SK-N-SH (cell line): ENCODE measurements at regions not wholly inside any gene's neighbourhood (a gene's known extent, or its start where the extent isn't known, plus 50 kb on each side); places are given as distances from the start of the nearest gene placed in this dataset.

ENCODE experiments used
- CTCF ChIP-seq: fragments of 200-600 bp; sonication (generic); IDR thresholded peaks from 2 replicates; pipeline ENCODE4 v1.6.1; 2017; ENCODE audit warnings: antibody characterized with exemption, mild to moderate bottlenecking, moderate library complexity
- ELF1 ChIP-seq: IDR thresholded peaks from 2 replicates; pipeline ENCODE4 v1.4.0; 2012
- EP300 ChIP-seq, 2 experiments: IDR thresholded peaks; 2 replicates each; pipeline versions ENCODE4 v1.4.0 to v1.6.1; 2012; ENCODE audit warnings: borderline replicate concordance in 1 of 2, low read depth in 1 of 2, low read length in 1 of 2
- MAX ChIP-seq: IDR thresholded peaks from 2 replicates; pipeline ENCODE4 v1.4.0; 2012; ENCODE audit warnings: low read depth
- POLR2AphosphoS5 ChIP-seq: IDR thresholded peaks from 2 replicates; pipeline ENCODE4 v1.6.1; 2012; ENCODE audit warnings: low read depth, low read length
- RAD21 ChIP-seq: IDR thresholded peaks from 2 replicates; pipeline ENCODE4 v1.6.1; 2012; ENCODE audit warnings: mild to moderate bottlenecking, low read length
- RFX5 ChIP-seq: IDR thresholded peaks from 2 replicates; pipeline ENCODE4 v1.6.1; 2012; ENCODE audit warnings: mild to moderate bottlenecking, improper control_type of control experiment, low read length
- RXRA ChIP-seq: IDR thresholded peaks from 2 replicates; pipeline ENCODE4 v1.4.0; 2012; ENCODE audit warnings: low read depth, mild to moderate bottlenecking, borderline replicate concordance
- SIN3A ChIP-seq: IDR thresholded peaks from 2 replicates; pipeline ENCODE4 v1.6.1; 2012; ENCODE audit warnings: low read depth, mild to moderate bottlenecking, low read length, moderate library complexity, borderline replicate concordance

DNA sequence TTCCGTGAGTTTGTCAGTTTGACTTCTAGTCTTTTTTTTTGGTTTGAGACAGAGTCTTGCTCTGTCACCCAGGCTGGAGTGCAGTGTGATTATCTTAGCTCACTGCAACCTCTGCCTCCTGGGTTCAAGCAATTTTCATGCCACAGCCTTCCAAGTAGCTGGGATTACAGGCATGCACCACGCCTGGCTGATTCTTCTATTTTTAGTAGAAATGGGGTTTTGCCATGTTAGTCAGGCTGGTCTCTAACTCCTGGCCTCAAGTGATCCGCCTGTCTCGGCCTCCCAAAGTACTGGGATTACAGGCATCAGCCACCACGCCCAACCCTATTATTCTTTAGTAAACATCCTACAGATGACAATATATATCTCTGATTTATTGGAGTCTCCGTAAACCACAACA is 506.5 kb downstream of the PREX1 start:
- TF ChIP-seq CTCF (no peak), RFX5 (no peak), EP300 (IDR thresholded peaks at IDR 0.05; ENCODE audit: borderline replicate concordance in 1 of 2, low read depth in 1 of 2, low read length in 1 of 2) (no peak), ELF1 (no peak), MAX (no peak), POLR2AphosphoS5 (no peak), RAD21 (no peak), SIN3A (no peak), RXRA (no peak)
